ENCODE measurements at regions not wholly inside any gene's neighbourhood (a gene's known extent, or its start where the extent isn't known, plus 50 kb on each side); places are given as distances from the start of the nearest gene placed in this dataset.

- TF ChIP-seq POLR2A (IDR thresholded peaks at IDR 0.05) (no peak), CTCF (IDR thresholded peaks at IDR 0.05 in 4 of 5, conservative IDR thresholded peaks at IDR 0.05 in 1 of 5) (no peak)
Observed at GRCh38 chr1:222377428-222378088, 170.3 kb downstream of the HHIPL2 start.
